GM12864 (cell line): ENCODE measurements at regions not wholly inside any gene's neighbourhood (a gene's known extent, or its start where the extent isn't known, plus 50 kb on each side); places are given as distances from the start of the nearest gene placed in this dataset.

ENCODE experiments used
- DNase-seq: peaks from one replicate; pipeline ENCODE4 v3.0.0-alpha.2; 2011; ENCODE audit warnings: low read depth
- H3K4me3 ChIP-seq: 2 replicates; pipeline ENCODE4 v1.5.1; 2011; ENCODE audit warnings: mild to moderate bottlenecking, low read depth, low read length, control low read depth
- CTCF ChIP-seq: IDR thresholded peaks from 2 replicates; pipeline ENCODE4 v1.5.1; 2011; ENCODE audit warnings: low read depth, mild to moderate bottlenecking, moderate library complexity, low read length, control low read depth, inconsistent platforms; ENCODE audit errors: missing control alignments

DNA sequence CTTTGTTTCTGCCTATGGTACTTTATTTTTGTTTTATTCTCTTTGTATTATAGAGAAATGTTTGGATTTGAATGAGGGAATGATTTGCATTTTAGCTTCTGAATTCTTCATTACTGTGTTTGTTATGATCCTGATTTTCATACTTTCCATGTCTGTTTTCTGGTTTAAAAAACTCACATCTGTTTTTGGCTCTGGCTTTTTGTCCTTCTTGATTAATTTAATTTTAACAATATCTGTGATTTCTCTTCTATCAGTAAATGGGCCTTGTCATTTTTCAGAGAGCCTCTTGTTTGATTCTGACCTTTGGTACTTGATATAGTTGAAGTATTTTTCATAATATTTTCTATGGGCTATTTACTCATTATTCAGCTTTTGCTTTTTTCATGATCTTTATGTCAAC, 341.6 kb upstream of the HAND2 start:
- no peak for TF ChIP-seq CTCF
- H3K4me3 ChIP-seq, result no peak overlapping the region
- no peak for DNase-seq

DNA sequence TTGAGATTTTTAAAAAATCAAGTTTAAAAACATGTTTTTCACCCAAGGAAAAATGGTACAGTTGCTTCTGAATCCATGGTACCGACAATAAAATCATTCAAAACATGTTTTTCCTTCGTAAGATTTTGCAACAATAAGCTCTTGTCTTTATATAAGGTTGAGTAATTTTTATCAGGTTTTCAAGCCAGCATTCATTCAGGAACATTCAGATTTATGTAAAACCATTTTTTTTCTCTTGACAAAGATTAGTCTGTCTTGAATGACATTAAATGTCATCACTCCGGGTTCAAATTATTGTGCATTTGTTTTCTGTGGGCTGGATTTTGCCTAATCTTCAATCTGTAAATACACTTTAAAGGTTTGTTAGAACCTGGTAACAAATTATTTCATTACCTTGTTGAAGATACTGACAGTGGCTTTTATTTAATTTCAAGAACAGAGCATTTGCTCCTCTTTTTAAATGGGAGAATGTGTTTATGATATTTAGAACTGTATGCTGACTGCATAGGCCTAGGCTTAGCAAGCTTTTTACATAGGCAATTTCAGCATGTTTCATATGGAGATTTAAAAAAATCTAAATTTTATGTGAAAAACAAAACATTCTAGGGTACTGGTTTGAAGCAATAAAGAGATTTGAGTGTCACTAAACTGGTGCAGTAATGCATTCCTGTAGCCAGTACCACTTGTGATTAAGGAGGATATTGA, 336.4 kb upstream of the HAND2 start:
- DNase-seq, result no peak
- TF ChIP-seq CTCF, result no peak
- H3K4me3 ChIP-seq, result no peak overlapping the region

GRCh38 chr4:173862754-173863153, 332.7 kb upstream of the HAND2 start:
- no peak for TF ChIP-seq CTCF
- no peak overlapping the region for H3K4me3 ChIP-seq
- DNase-seq, result no peak

GRCh38 chr4:173860094-173860493, 330.1 kb upstream of the HAND2 start:
- DNase-seq, result no peak
- TF ChIP-seq CTCF, result no peak
- H3K4me3 ChIP-seq, result no peak overlapping the region

DNA sequence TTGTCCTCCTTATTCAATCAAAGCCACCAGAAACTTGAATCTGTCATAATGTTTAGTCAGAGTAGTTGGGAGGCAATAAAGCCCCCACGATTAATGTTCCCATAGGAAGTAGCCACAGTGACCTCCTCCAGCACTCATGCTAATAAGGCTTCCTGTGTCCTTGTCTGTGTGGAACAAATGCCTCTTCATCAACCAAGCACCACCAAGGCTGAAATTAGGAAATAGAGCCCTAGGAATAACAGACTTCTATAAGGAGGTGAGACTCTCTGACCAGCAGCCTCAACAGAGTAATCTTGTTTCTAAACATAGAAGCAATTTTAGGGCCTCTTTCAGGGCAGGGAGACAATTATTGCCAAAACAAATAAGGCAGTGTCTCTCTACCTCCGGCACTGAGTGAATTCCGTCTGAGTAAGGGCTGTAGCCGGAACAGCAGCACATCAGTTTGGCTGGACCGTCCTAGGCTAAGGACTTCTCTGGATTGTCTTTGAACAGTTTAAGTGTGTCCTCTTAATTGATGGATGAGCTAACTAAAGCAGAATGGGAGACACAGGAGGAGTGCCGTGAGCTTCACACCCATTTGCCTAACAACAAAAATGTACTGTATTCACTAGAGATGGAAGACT, 329.2 kb upstream of the HAND2 start:
- no peak overlapping the region for H3K4me3 ChIP-seq
- DNase-seq, result no peak
- TF ChIP-seq CTCF, result no peak

GRCh38 chr4:173858471-173858870, 328.4 kb upstream of the HAND2 start:
- DNase-seq, result no peak
- TF ChIP-seq CTCF, result no peak
- no peak overlapping the region for H3K4me3 ChIP-seq

GRCh38 chr4:173857828-173858227, 327.8 kb upstream of the HAND2 start:
- no peak for DNase-seq
- no peak overlapping the region for H3K4me3 ChIP-seq
- no peak for TF ChIP-seq CTCF
